Suppressor macrophage treated with lipopolysaccharide for 1 hour (primary cell): ENCODE measurements at regions not wholly inside any gene's neighbourhood (a gene's known extent, or its start where the extent isn't known, plus 50 kb on each side); places are given as distances from the start of the nearest gene placed in this dataset.

Experiments
- DNase-seq, 3 donors: peaks; one replicate each; pipeline ENCODE4 v3.0.0-alpha.2; 2020 to 2022

DNA sequence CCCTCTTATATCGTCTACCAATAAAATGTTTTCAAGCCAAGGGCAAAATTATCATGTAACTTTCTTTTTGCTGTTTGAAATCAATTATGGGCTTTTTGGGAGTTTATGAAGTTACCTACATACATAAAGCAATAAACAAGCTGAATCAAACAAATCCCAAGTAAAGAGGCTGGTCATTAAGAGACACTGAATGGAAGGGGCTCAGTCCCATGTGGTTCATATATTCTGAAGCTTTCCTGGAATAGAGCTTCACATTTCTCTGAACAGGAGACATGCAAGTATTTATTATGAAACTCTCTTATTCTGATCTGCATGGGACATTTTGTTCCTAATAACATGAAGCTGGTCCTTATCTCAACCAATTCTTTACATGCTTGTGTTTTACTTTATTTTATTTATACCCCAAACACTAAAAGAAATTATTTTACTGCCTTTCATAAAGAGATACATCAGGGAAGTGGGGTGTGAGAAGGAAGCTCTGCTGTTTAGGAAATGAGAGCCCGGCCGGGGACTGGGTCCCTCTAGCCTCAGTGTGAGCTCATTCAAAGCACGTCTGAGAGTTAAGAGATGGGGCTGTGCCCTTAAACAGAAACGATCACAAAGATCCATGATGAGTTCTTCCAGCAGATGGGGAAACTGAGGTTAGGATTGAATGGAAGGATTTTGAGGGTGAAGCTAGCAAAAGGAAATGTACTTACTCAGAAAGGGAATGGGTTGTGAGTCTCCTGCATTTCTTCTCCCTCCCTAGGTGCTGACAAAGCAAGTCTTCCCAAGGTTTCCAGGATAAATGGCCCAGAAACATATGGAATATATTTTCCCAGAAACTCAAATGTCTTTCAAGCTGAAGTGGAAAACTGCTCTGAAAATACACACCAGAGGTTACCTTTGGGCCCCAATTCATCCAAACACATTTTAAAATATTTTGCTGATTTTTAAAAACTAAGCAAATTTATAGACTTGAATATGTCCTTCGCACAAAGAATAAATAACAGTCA lies 93.1 kb upstream of the LNX1 start:
- no peak for DNase-seq

DNA sequence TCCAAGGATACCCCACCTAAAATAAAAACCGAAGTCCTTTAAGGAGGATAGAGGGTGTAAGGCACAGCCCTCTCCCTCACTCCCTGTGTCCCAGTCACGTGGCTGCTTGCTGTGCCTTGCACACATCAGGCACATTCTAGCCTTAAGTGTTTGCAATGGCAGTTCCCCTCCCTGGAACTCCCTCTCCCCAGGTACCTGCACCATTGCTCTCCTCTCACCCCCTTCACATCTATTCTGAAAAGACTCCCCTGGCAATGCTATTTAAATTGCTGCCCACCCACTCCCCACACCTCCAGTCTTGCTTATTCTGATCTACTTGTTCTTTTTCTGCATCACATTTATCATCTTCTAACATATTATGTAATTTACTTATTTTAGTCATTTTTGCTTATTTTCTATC lies 91.6 kb upstream of the LNX1 start:
- DNase-seq = no peak

DNA sequence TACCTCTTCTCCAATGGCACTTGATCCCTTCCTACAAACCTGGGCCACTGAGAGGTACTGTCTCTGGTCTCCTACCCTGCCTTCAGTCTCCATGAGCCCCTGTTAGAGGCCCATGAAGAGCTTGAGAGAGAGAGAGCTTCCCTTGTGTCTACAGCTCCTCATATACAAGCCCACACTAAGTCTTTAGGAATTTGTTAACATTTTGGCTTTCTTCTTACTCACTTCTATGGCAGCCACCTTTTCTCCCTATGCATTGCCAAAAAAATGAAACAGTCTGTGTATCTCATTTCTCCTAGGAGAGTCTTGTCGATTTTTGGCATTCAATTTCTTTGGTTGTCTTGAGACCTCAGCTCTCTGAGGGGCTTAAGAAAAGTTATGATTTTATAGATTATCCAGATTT lies 90.9 kb upstream of the LNX1 start:
- DNase-seq = no peak

DNA sequence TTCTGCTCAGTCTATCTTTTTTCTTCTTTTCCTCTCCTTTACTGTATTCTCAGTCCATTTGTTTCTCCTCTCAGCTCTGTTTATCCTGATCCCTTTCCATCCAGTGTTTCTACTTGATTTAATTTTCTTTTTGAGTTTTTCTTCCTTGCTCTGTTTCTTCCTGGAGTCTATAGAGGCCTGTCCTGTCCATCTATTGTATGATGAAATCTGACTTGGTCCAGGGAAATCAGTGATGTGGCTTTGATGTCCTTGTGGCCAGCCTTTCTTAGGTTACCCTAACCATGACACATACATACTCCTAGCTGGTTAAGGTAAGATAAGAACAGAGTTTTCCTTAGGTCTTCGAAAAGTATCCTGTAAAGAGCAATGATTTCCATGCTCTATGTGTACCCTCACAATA lies 89.3 kb upstream of the LNX1 start:
- no peak for DNase-seq

DNA sequence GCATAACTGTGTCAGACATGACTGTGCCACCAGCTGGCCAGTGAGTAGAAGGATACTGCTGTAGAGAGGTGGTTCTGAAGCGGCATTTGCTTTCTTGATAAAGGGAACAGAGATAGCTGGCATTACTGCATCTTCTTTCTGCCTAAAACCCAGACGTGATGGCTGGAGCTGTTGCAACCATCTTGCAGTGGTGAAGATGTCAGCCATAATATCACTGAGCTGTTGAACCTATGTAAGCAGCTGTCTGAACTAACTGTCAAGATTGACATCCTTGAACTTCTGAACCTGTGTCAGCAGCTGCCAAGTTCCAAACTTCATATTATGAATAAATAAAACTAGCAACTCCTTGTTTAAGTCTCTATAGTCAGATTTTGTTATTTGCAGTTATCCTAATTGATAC lies 88.9 kb upstream of the LNX1 start:
- DNase-seq = no peak

DNA sequence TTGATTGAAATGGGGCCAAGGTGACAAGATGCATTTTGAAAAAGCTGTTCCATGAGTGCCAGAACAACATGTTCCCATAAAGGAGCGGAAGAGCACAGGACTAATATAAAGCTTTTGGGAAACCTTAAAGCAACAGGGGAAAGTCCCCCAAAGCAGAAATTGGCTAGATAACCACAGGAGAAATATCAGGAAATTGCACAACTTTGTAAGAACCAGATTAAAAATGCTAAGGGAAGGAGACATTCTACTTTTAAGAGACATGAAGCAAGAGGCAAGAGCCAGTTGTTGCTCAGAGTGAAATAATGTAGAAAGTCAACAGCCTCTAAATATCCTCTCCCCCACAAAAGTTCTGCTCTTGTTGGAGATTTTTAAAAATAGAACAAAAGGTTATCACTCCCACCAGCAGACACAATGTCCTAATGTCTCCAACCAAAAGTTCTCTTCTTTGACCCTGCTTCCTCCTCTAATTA lies 85.2 kb upstream of the LNX1 start:
- peak; percentile 66 to 84 (median 81) for DNase-seq

- no peak for DNase-seq
Measured at GRCh38 chr4:53674903-53675302, 83.6 kb upstream of the LNX1 start.

DNA sequence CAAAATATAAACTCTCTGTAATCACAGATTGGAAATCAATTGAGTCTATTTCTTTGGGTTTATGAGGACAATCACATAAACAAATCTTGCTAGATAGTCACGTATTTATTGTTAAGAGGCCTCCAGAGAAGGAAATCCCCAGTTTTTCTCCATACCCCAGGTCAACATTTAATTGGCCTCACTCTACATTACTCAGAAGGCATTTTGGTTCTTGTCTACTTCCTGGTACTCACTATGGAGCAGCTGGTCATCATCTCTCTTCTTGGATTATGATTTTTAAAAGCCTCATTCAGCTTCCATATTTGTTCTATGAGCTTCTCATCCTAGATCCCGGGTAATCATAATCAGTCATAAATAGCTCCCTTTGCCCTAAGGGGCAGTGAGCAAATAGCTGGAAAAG lies 81.6 kb upstream of the LNX1 start:
- DNase-seq = no peak

GRCh38 chr4:53671757-53672156 lies 80.5 kb upstream of the LNX1 start:
- no peak for DNase-seq

GRCh38 chr4:53659737-53660136 lies 68.5 kb upstream of the LNX1 start:
- no peak for DNase-seq

- no peak for DNase-seq
Measured at GRCh38 chr4:53659112-53659511, 67.8 kb upstream of the LNX1 start.

DNA sequence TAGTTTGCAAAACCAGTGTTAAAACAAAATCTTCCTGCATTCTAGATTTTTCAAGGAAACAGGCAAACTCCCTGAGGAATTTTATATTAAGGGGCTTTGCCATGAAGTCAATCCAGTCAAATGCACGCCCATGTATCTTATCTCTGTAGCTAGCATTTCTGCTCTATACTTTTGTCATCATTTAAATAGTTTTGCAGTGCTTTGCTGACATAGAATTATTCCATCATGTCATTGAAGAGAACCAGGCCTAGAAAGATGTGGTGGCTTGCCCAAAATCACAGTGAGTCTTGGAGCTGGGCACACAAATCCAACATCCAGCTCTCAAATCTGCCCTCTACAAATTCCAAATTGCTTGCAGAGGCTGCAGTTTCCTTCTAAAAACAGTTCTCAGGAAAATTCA lies 66.7 kb upstream of the LNX1 start:
- DNase-seq = no peak

DNA sequence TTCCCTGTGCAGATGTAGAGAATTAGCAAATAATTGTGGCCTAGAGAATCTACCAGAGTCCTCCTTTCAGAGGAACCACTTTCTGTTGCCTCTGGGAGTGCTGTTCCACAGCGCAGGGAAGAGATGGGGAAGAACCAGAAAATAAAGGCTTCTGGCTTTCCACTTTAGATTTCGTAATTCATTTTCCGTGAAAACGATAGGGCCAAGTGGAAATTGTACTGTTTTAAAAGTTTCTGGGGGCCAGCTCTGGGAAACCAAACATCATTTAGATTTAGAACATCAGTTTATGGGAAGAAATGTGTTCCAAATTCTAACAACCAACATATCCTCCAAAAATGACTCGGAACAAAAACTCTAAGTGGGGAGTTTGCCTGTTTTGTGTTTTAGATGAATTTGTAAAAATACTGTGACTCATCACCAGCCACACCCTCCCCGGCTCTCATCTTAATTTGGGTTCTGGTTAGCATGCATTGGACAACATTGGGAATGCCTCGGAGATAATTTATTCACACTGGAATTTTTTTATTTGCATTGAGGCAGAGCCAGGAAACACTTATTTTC lies 65.2 kb upstream of the LNX1 start:
- peak; percentile 23 to 35 (median 32) for DNase-seq

GRCh38 chr4:53654300-53654758 lies 63.0 kb upstream of the LNX1 start:
- no peak for DNase-seq

GRCh38 chr4:53653484-53654053 lies 62.3 kb upstream of the LNX1 start:
- DNase-seq = no peak

- no peak for DNase-seq
Measured at GRCh38 chr4:53651156-53651735, 60.0 kb upstream of the LNX1 start.

DNA sequence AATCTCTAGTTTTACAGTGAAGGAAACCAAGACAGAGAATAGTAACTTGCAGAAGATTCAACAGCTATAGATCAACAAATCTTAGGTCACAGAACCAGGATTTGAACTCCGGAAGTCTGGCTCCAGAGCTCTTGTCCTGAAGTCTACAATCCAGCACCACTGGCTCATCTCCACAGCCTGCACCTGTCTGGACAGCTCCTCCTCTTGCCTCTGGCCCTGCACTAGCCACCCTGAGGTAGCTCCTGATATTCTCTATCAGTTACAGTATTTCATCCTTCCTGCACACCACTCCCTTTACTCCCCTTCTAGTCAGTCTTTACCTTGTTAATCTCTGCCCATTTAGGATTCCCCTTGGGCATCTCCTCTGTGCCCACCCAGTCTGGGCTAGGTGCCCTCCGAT lies 58.1 kb upstream of the LNX1 start:
- DNase-seq = no peak

DNA sequence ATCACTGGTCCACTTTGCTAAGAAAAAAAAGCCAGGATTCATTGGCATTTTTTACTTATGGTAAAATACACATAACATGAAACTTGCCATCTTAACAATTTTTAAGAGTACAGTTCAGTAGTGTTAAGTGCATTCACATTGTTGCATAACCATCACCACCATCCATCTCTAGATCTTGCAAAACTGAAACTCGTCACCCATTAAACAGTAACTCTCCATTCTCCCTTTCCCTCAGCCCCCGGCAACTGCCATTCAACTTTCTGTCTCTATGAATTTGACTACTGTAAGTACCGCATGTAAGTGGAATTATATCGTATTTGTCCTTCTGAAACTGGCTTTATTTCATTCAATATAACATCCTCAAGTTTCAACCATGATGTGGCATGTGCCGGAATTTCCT lies 56.3 kb upstream of the LNX1 start:
- DNase-seq = no peak

- no peak for DNase-seq
Measured at GRCh38 chr4:53646795-53647194, 55.5 kb upstream of the LNX1 start.

GRCh38 chr4:53645108-53645507 lies 53.8 kb upstream of the LNX1 start:
- DNase-seq = peak in 2 of 3 donors; percentile 8 to 28

GRCh38 chr4:53644607-53645006 lies 53.3 kb upstream of the LNX1 start:
- peak in 2 of 3 donors; percentile 4 to 39 for DNase-seq
